ENCODE measurements at regions not wholly inside any gene's neighbourhood (a gene's known extent, or its start where the extent isn't known, plus 50 kb on each side); places are given as distances from the start of the nearest gene placed in this dataset.
"Not testable (repeated sequence)": the region's sequence is repeated elsewhere in the genome, so short reads cannot be mapped to it uniquely, and the experiment has no call there.

DNA sequence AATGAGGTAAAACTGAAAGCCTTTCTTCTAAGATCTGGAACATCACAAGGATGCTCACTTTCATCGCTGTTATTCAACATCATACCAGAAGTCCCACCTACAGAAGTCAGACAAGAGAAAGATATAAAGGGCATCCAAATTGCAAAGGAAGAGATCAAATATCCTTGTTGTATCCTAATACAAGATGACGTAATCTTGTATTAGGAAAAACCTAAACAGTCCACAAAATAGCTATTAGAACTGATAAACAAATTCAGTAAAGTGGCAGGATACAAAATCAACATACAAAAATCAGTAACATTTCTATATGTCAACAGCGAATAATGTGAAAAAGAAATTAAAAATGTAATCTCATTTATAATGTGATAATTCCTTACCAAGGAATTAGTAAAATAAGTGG, 195.1 kb upstream of the CBLB start:
- TF ChIP-seq, protein P1, sequence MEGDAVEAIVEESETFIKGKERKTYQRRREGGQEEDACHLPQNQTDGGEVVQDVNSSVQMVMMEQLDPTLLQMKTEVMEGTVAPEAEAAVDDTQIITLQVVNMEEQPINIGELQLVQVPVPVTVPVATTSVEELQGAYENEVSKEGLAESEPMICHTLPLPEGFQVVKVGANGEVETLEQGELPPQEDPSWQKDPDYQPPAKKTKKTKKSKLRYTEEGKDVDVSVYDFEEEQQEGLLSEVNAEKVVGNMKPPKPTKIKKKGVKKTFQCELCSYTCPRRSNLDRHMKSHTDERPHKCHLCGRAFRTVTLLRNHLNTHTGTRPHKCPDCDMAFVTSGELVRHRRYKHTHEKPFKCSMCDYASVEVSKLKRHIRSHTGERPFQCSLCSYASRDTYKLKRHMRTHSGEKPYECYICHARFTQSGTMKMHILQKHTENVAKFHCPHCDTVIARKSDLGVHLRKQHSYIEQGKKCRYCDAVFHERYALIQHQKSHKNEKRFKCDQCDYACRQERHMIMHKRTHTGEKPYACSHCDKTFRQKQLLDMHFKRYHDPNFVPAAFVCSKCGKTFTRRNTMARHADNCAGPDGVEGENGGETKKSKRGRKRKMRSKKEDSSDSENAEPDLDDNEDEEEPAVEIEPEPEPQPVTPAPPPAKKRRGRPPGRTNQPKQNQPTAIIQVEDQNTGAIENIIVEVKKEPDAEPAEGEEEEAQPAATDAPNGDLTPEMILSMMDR (IDR thresholded peaks at IDR 0.05; ENCODE audit: low read depth, low read length, missing control alignments): no peak
- DNase-seq (ENCODE audit: extremely low read depth, low read depth): no peak
- H3K4me3 ChIP-seq (replicated peaks; ENCODE audit: low read depth, low read length): no peak overlapping the region

DNA sequence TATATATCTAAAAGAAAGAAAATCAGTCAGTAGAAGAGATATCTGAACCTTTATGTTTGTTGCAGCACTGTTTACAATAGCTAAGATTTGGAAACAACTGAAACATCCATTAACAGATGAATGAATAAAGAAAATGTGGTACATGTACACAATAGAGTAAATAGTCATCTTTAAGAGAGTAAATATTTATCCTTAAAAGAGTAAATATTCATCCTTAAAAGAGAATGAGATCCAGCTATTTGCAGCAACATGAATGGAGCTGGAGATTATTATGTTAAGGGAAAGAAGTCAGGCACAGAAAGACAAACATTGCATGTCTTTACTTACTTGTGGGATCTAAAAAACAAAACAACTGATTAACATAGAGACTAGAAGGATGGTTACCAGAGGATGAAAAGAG, 197.0 kb upstream of the CBLB start:
- no peak overlapping the region for H3K4me3 ChIP-seq (replicated peaks; ENCODE audit: low read depth, low read length)
- DNase-seq (ENCODE audit: extremely low read depth, low read depth): no peak
- TF ChIP-seq, protein P1 (IDR thresholded peaks at IDR 0.05; ENCODE audit: low read depth, low read length, missing control alignments): no peak

DNA sequence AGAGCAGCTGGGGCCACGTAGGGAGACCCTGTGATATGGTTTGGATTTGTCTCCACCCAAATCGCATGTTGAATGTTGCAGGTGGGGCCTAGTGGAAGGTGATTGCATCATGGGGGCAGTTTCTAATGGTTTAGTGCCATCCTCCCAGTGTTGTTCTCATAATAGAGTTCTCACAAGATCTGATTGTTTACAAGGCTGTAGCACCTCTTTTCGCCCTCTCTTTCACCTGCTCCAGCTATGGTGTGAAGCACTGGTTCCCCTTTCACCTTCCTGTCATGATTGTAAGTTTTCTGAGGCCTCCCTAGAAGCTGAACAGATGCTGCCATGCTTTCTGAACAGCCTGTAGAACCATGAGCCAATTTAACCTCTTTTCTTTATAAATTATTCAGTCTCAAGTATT, 198.9 kb upstream of the CBLB start:
- TF ChIP-seq, protein P1 (IDR thresholded peaks at IDR 0.05; ENCODE audit: low read depth, low read length, missing control alignments): no peak
- no peak overlapping the region for H3K4me3 ChIP-seq (replicated peaks; ENCODE audit: low read depth, low read length)
- no peak for DNase-seq (ENCODE audit: extremely low read depth, low read depth)

DNA sequence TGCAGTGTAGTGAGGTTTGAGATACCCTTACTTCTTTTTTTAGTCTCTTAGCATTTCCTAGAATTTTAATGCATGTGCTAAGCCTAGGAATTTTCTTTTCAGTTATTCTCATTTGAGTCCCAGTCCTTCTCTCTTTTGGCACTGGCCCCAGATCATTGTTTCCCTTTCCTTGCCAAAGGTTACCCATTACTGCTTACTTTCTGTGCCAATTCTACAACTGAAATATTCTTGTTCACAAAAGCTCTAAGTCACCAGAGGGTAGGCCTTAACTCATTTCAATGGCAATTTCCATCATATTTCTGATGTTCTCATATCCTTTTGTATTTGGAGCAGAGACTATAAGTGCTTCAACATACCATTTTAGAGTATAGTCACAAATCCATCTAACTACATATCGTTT, 199.6 kb upstream of the CBLB start:
- TF ChIP-seq, protein P1 (IDR thresholded peaks at IDR 0.05; ENCODE audit: low read depth, low read length, missing control alignments): no peak
- DNase-seq (ENCODE audit: extremely low read depth, low read depth): no peak
- no peak overlapping the region for H3K4me3 ChIP-seq (replicated peaks; ENCODE audit: low read depth, low read length)

DNA sequence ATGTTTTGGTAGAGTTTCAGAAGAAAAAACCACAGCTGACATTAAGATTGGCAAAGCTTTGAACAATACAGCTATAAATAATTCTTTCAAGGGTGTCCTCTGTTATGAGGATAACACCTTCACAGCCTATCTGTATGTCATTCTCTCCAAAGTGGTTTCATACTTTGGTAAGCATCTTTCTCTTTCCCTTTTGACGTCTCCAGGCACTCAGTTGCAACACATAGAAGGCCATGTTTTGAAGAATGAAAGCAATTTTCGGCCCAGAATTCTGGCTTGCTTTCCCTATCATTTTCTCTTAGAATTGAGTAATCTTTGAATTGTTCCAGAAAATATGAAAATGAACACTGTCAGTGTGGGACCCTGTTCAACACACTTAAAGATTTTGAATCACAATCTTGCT, 200.0 kb upstream of the CBLB start:
- TF ChIP-seq, protein P1 (IDR thresholded peaks at IDR 0.05; ENCODE audit: low read depth, low read length, missing control alignments): no peak
- H3K4me3 ChIP-seq (replicated peaks; ENCODE audit: low read depth, low read length): no peak overlapping the region
- no peak for DNase-seq (ENCODE audit: extremely low read depth, low read depth)

DNA sequence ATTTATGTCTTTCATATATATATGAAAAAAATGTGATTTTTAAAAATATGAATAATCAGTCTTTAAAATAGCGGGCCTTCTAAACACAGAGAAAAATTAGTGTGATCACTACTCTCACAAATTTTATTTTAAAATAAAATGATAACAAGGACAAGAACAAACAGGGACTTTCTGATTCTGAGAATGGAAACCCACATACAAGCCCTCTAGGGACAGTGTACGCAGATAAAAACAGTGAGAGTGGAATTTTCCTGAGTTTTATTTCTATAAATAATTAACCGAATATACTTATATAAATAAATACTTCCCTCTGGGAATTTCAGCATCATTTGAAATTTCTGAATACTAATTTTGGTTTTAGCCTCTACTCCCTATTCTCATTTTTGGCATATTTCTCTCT, 201.4 kb upstream of the CBLB start:
- no peak for DNase-seq (ENCODE audit: extremely low read depth, low read depth)
- no peak overlapping the region for H3K4me3 ChIP-seq (replicated peaks; ENCODE audit: low read depth, low read length)
- TF ChIP-seq, protein P1 (IDR thresholded peaks at IDR 0.05; ENCODE audit: low read depth, low read length, missing control alignments): no peak

DNA sequence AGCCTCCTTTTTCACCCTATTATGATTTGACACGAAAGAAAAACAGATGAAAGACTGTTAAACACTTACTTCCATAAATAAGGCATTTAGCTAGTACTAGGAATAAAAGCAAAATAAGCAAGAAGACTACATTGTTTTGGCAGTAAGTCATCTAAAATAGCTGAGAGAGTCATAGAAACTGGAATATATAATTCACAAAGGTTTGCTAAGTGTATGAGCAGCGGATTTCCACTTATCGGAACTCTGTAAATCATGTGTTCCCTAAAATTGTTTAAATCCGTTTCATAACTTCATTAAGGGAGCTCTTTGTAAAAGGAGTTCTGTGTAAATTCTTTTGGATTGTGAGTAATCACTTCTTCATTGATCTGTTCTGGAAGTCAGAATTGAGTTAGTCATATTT, 202.5 kb upstream of the CBLB start:
- no peak for DNase-seq (ENCODE audit: extremely low read depth, low read depth)
- TF ChIP-seq, protein P1 (IDR thresholded peaks at IDR 0.05; ENCODE audit: low read depth, low read length, missing control alignments): no peak

DNA sequence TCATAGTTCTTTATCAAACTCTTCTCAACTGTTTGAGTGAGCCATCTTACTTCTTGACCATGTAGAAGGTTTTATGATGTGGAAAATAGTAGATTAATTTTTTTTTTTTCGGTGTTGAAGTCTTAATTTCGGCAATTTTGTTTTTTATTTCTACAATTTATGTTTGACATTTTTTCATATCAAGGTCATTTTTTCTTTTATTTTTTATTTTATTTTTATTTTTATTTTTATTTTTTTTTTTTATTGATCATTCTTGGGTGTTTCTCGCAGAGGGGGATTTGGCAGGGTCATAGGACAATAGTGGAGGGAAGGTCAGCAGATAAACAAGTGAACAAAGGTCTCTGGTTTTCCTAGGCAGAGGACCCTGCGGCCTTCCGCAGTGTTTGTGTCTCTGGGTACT, 203.8 kb upstream of the CBLB start:
- not testable (repeated sequence) for H3K4me3 ChIP-seq (replicated peaks; ENCODE audit: low read depth, low read length); DNase-seq (ENCODE audit: extremely low read depth, low read depth)

More for the DNA sequence above, 202.5 kb upstream of the CBLB start:
- H3K4me3 ChIP-seq (replicated peaks; ENCODE audit: low read depth, low read length): no peak overlapping the region

DNA sequence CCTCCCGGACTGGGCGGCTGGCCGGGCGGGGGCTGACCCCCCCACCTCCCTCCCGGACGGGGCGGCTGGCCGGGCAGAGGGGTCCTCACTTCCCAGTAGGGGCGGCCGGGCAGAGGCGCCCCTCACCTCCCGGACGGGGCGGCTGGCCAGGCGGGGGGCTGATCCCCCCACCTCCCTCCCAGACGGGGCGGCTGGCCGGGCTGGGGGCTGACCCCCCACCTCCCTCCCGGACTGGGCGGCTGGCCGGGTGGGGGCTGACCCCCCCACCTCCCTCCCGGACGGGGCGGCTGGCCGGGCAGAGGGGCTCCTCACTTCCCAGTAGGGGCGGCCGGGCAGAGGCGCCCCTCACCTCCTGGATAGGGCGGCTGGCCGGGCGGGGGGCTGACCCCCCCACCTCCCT, 205.0 kb upstream of the CBLB start:
- DNase-seq (ENCODE audit: extremely low read depth, low read depth); H3K4me3 ChIP-seq (replicated peaks; ENCODE audit: low read depth, low read length): not testable (repeated sequence)

DNA sequence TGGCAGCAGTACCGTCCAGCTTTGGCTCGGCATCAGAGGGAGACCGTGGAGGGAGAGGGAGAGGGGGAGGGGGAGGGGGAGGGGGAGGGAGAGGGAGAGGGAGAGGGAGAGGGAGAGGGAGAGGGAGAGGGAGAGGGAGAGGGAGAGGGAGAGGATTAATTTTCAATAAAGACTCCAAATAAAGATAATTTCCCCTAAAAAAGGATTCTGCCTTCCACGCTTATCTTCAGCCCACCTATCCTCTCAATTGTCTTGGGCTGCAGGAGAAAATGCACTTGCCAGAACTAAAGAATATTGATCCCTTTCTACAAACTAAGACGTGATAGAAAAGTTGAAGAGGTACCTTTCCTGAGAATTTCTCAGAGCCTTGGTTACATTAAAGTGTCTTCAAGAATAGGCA, 206.9 kb upstream of the CBLB start:
- DNase-seq (ENCODE audit: extremely low read depth, low read depth): not testable (repeated sequence)

More for the DNA sequence above, 206.9 kb upstream of the CBLB start:
- H3K4me3 ChIP-seq (replicated peaks; ENCODE audit: low read depth, low read length): not testable (repeated sequence)

Measured in HFF-Myc (cell line).